IPS DF 19.7 (cell line): ENCODE measurements at regions not wholly inside any gene's neighbourhood (a gene's known extent, or its start where the extent isn't known, plus 50 kb on each side); places are given as distances from the start of the nearest gene placed in this dataset.
A peak's percentile ranks its signal among the peaks of the same experiment; 100 is the strongest.

ENCODE experiments used
- DNase-seq: peaks from one replicate; pipeline ENCODE4 v3.0.0-alpha.2; 2013; ENCODE audit warnings: low read depth, low spot score

DNA sequence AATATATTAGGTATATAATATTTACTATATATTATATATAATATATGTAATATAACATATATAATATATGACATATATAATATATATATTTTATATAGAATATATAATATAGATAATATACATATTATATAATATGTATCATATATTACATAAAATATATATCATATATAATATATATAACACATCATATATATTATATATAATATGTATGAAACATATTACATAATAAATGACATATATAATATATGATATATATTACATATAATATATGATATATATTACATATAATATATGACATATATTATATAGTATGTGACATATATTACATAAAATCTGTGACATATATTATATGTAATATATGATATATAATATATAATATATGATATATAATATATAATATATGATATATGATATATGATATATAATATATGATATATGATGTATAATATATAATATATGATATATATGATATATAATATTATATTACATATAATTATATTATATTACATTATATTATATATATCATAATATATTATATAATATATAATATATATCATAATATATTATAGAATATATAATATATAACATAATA, 119.5 kb upstream of the RIMBP3 start:
- no peak for DNase-seq

DNA sequence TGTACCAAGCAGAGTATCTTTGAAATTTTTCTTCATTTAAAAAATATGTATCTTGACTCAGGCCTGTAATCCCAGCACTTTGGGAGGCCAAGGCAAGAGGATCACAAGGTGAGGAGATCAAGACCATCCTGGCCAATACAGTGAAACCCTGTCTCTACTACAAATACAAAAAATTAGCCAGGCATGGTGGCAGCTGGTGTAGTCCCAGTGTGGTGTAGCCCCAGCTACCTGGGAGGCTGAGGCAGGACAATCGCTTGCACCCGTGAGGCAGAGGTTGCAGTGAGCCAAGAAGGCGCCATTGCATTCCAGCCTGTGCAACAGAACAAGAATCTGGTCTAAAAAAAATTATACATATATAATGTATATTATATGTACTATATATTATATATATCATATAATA, 118.7 kb upstream of the RIMBP3 start:
- DNase-seq: peak; percentile 94
